ENCODE measurements at regions not wholly inside any gene's neighbourhood (a gene's known extent, or its start where the extent isn't known, plus 50 kb on each side); places are given as distances from the start of the nearest gene placed in this dataset.

- TF ChIP-seq REST (IDR thresholded peaks at IDR 0.05; ENCODE audit: insufficient read depth in 1 of 2, low read depth in 2 of 2, low read length in 2 of 2) (no peak), TAF1 (IDR thresholded peaks at IDR 0.05; ENCODE audit: borderline replicate concordance, insufficient read depth, low read length) (no peak), POLR2AphosphoS5 (IDR thresholded peaks at IDR 0.05; ENCODE audit: low read depth, low read length) (no peak), SIN3A (IDR thresholded peaks at IDR 0.05; ENCODE audit: borderline replicate concordance, insufficient read depth, low read length) (no peak), FOXP2 (optimal IDR thresholded peaks at IDR 0.05; ENCODE audit: borderline replicate concordance, extremely low read depth, extremely low read length, insufficient read depth) (no peak)
These were observed 94.7 kb upstream of the DIO3 start for GRCh38 chr14:101466456-101467180.

All from PFSK-1 (cell line).